ENCODE measurements at regions not wholly inside any gene's neighbourhood (a gene's known extent, or its start where the extent isn't known, plus 50 kb on each side); places are given as distances from the start of the nearest gene placed in this dataset.

- H3K27ac ChIP-seq: no peak overlapping the region
- H3K9ac ChIP-seq (ENCODE audit: low read depth in 2 of 2, low read length in 2 of 2): no peak overlapping the region
- DNase-seq: no peak
- no peaks in the 10 kb centered on the region for H3K27me3 ChIP-seq
- intact Hi-C loops (cut with DNase I): no loop called here
- H3K4me1 ChIP-seq: no peaks in the 10 kb centered on the region
- TF ChIP-seq, protein P1, sequence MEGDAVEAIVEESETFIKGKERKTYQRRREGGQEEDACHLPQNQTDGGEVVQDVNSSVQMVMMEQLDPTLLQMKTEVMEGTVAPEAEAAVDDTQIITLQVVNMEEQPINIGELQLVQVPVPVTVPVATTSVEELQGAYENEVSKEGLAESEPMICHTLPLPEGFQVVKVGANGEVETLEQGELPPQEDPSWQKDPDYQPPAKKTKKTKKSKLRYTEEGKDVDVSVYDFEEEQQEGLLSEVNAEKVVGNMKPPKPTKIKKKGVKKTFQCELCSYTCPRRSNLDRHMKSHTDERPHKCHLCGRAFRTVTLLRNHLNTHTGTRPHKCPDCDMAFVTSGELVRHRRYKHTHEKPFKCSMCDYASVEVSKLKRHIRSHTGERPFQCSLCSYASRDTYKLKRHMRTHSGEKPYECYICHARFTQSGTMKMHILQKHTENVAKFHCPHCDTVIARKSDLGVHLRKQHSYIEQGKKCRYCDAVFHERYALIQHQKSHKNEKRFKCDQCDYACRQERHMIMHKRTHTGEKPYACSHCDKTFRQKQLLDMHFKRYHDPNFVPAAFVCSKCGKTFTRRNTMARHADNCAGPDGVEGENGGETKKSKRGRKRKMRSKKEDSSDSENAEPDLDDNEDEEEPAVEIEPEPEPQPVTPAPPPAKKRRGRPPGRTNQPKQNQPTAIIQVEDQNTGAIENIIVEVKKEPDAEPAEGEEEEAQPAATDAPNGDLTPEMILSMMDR (IDR thresholded peaks at IDR 0.05): no peak
- H3K4me3 ChIP-seq: no peak overlapping the region
- no peaks in the 10 kb centered on the region for H3K36me3 ChIP-seq
- no peaks in the 10 kb centered on the region for H3K9me3 ChIP-seq
Observed at GRCh38 chr14:96945721-96946120, 148.5 kb downstream of the VRK1 start.

- intact Hi-C loops (cut with DNase I): no loop called here
- Histone ChIP-seq H3K27me3 (no peaks in the 10 kb centered on the region), H3K9me3 (no peaks in the 10 kb centered on the region), H3K4me1 (no peaks in the 10 kb centered on the region), H3K4me3 (no peak overlapping the region), H3K36me3 (no peaks in the 10 kb centered on the region), H3K27ac (no peak overlapping the region), H3K9ac (ENCODE audit: low read depth in 2 of 2, low read length in 2 of 2) (no peak overlapping the region)
- no peak for DNase-seq
- TF ChIP-seq, protein P1 (IDR thresholded peaks at IDR 0.05): no peak
Observed at GRCh38 chr14:96949594-96949993, 152.4 kb downstream of the VRK1 start.

DNA sequence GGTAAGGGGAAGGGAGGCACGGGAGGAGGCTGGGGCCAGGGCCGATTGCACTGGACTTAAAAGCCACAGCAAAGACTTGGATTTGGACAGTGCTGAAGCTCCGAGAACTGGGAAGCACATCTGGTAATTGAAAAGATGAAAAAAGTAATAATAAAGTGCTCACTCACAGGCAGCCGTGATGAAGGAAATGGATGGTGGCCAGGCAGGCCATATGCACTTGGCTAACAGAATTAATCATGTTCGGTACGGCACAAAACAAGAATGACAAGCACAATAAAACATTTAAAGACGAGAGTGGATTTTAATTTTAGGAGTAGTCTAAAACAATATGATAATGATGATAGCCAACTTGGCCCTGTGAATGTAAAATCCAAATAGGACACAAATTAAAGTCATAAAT, 154.3 kb downstream of the VRK1 start:
- Histone ChIP-seq H3K36me3 (no peaks in the 10 kb centered on the region), H3K4me3 (no peak overlapping the region), H3K9ac (ENCODE audit: low read depth in 2 of 2, low read length in 2 of 2) (no peak overlapping the region), H3K4me1 (no peaks in the 10 kb centered on the region), H3K27ac (no peak overlapping the region), H3K27me3 (no peaks in the 10 kb centered on the region), H3K9me3 (no peaks in the 10 kb centered on the region)
- intact Hi-C loops (cut with DNase I): no loop called here
- TF ChIP-seq, protein P1 (IDR thresholded peaks at IDR 0.05): no peak
- no peak for DNase-seq

GRCh38 chr14:96953087-96953874, 156.1 kb downstream of the VRK1 start:
- Histone ChIP-seq H3K27ac (no peak overlapping the region), H3K9me3 (no peaks in the 10 kb centered on the region), H3K4me3 (no peak overlapping the region), H3K36me3 (no peaks in the 10 kb centered on the region), H3K4me1 (no peaks in the 10 kb centered on the region), H3K27me3 (no peaks in the 10 kb centered on the region), H3K9ac (ENCODE audit: low read depth in 2 of 2, low read length in 2 of 2) (no peak overlapping the region)
- intact Hi-C loops (cut with DNase I): no loop called here
- DNase-seq: no peak
- TF ChIP-seq, protein P1 (IDR thresholded peaks at IDR 0.05): no peak

DNA sequence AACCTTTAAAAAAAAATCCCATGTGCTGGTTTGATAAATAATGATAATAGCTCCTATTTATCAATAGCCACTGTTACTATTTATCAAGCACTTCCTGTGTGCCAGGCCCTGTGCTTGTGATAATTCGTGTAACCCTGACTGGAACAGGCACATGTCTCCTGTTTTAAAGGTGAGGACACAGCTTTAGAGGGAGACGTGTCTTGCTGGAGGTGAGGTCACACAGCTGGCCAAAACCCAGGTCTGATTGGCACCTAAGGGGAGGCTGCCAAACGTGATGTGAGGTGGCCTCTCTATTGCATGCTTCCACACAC, 156.6 kb downstream of the VRK1 start:
- Histone ChIP-seq H3K9me3 (no peaks in the 10 kb centered on the region), H3K27me3 (no peaks in the 10 kb centered on the region), H3K4me3 (no peak overlapping the region), H3K36me3 (no peaks in the 10 kb centered on the region), H3K27ac (no peak overlapping the region), H3K9ac (ENCODE audit: low read depth in 2 of 2, low read length in 2 of 2) (no peak overlapping the region), H3K4me1 (no peaks in the 10 kb centered on the region)
- intact Hi-C loops (cut with DNase I): no loop called here
- TF ChIP-seq, protein P1 (IDR thresholded peaks at IDR 0.05): no peak
- DNase-seq: no peak

Data from colonic mucosa (tissue), 4 donors.